Stomach (tissue), 8 donors: ENCODE measurements at regions not wholly inside any gene's neighbourhood (a gene's known extent, or its start where the extent isn't known, plus 50 kb on each side); places are given as distances from the start of the nearest gene placed in this dataset.

Source experiments
- DNase-seq, 2 donors: peaks; one replicate each; pipeline versions ENCODE4 v3.0.0 to v3.0.0-alpha.2; 2013 to 2019
- H3K27ac ChIP-seq, 5 donors: fragments of 200-600 bp in 4 of 5; sonication (generic) in 4 of 5; one replicate each; pipeline ENCODE4 v1.5.1; 2013 to 2019; ENCODE audit warnings: mild to moderate bottlenecking in 1 of 5, moderate library complexity in 1 of 5
- H3K27me3 ChIP-seq, 3 donors: fragments of 200-600 bp; sonication (generic); one replicate each; pipeline ENCODE4 v1.5.1; 2017 to 2019; ENCODE audit warnings: mixed run types in 1 of 3
- H3K36me3 ChIP-seq, 4 donors: fragments of 200-600 bp; sonication (generic); 1 replicate in 3 of 4; 2 replicates in 1 of 4; pipeline ENCODE4 v1.5.1; 2016 to 2019
- H3K4me1 ChIP-seq, 4 donors: fragments of 200-600 bp; sonication (generic); one replicate each; pipeline ENCODE4 v1.5.1; 2016 to 2019
- H3K4me3 ChIP-seq, 4 donors: fragments of 200-600 bp; sonication (generic) in 3 of 4; one replicate each; pipeline ENCODE4 v1.5.1; 2016 to 2019; ENCODE audit warnings: mild to moderate bottlenecking in 1 of 4
- H3K9me3 ChIP-seq, 4 donors: fragments of 200-600 bp; sonication (generic); one replicate each; pipeline ENCODE4 v1.5.1; 2016 to 2019
- EP300 ChIP-seq: sonication (generic); formaldehyde crosslinking; IDR thresholded peaks from one replicate; pipeline ENCODE4 v1.6.1; 2017; ENCODE audit warnings: antibody characterized with exemption
- POLR2A ChIP-seq, 4 donors: fragments of 450-650 bp; IDR thresholded peaks; one replicate each; pipeline ENCODE4 v1.6.1; 2016; ENCODE audit warnings: antibody characterized with exemption in 4 of 4, control low read depth in 2 of 4, mild to moderate bottlenecking in 1 of 4, moderate library complexity in 1 of 4
- POLR2AphosphoS5 ChIP-seq, 3 donors: sonication (generic); formaldehyde crosslinking; IDR thresholded peaks; one replicate each; pipeline ENCODE4 v1.6.1; 2016; ENCODE audit warnings: antibody characterized with exemption in 3 of 3
- WGBS, 5 donors: extraction: QIAGEN DNeasy Blood & Tissue Kit in 3 of 5; methylation state at CpG; one replicate each; pipeline versions ENCODE4 v1.1.5 to v1.1.7; 2013 to 2018; 5-methylcytosine and 5-hydroxymethylcytosine counted together
- intact Hi-C: fragments of 100-400 bp; cut with DNase I; formaldehyde crosslinking; loops from one replicate; pipeline ENCODE4 v1.15.1; 2023; ENCODE audit warnings: low total_unique reads
- TF ChIP-seq, protein P1 (sequence below), 7 experiments: fragments of 450-650 bp in 4 of 7; fragments of 200-600 bp in 3 of 7; sonication (generic) in 3 of 7; IDR thresholded peaks; one replicate each; pipeline ENCODE4 v1.5.1; 2016 to 2019; ENCODE audit warnings: antibody characterized with exemption in 7 of 7, control low read depth in 2 of 7, mild to moderate bottlenecking in 1 of 7
- donor health status: healthy with polysubstance abuse.
- donor health status: Bipolar disorder and iron deficiency.
- donor health status: healthy.

DNA sequence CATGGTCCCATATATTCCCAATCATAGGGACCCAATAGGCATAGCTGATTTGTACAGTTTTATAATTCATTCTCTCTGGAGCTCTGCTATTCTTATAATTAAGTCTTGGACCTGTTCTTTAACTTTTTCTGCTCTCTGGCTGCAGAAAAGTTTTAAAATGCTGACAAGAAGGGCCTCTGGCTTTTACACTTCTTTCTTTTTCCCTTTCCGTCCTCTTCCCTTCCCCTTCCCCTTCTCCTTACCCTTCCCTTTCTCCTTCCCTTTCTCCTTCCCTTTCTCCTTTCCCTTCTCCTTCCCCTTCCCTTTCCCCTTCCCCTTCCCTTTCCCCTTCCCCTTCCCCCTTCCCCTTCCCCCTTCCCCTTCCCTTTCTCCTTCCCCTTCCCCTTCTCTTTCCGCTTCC, 101.3 kb upstream of the TPK1 start:
- H3K36me3 ChIP-seq, result no peaks in the 10 kb centered on the region
- no peak overlapping the region for H3K27ac ChIP-seq
- WGBS, 5 donors, result 38 to 75% (median 52%) methylated on average over 1 to 2 of the region's 2 CpGs
- TF ChIP-seq POLR2A (IDR thresholded peaks at IDR 0.05), result no peak
- no peak for TF ChIP-seq POLR2AphosphoS5 (IDR thresholded peaks at IDR 0.05)
- TF ChIP-seq, protein P1, sequence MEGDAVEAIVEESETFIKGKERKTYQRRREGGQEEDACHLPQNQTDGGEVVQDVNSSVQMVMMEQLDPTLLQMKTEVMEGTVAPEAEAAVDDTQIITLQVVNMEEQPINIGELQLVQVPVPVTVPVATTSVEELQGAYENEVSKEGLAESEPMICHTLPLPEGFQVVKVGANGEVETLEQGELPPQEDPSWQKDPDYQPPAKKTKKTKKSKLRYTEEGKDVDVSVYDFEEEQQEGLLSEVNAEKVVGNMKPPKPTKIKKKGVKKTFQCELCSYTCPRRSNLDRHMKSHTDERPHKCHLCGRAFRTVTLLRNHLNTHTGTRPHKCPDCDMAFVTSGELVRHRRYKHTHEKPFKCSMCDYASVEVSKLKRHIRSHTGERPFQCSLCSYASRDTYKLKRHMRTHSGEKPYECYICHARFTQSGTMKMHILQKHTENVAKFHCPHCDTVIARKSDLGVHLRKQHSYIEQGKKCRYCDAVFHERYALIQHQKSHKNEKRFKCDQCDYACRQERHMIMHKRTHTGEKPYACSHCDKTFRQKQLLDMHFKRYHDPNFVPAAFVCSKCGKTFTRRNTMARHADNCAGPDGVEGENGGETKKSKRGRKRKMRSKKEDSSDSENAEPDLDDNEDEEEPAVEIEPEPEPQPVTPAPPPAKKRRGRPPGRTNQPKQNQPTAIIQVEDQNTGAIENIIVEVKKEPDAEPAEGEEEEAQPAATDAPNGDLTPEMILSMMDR (IDR thresholded peaks at IDR 0.05), result no peak
- TF ChIP-seq EP300, result no peak
- H3K27me3 ChIP-seq, result no peaks in the 10 kb centered on the region
- no peak for DNase-seq
- H3K4me3 ChIP-seq, result no peak overlapping the region
- intact Hi-C loops, result no loop called here
- H3K4me1 ChIP-seq, result no peaks in the 10 kb centered on the region
- peaks cover 0 to 6% (median 0%) of the 10 kb centered on the region in 4 donors for H3K9me3 ChIP-seq

DNA sequence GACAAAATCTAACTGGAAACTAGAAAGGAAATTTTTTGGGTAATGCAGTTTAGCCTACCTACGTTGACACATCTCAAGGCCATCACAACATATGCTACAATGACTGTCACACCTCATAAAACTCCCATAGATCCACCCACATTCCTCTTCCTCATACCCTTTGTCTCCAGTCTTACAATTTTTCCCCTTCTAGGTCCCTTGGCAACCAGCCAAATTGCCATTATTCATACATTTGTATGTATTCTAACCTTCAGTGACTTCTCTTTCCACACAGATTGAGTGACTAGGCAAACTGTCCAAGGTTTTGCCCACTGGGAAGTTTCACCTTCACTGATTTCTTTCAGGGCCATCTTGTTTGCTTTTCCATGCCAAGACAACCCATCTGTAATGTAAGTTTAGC, 100.5 kb upstream of the TPK1 start:
- WGBS, 5 donors, result 52 to 73% (median 63%) methylated on average over 1 of the region's 1 CpG
- H3K4me3 ChIP-seq, result no peak overlapping the region
- intact Hi-C loops, result no loop called here
- DNase-seq, result no peak
- peaks cover 0 to 6% (median 0%) of the 10 kb centered on the region in 4 donors for H3K9me3 ChIP-seq
- H3K27me3 ChIP-seq, result no peaks in the 10 kb centered on the region
- H3K4me1 ChIP-seq, result no peaks in the 10 kb centered on the region
- H3K36me3 ChIP-seq, result no peaks in the 10 kb centered on the region
- TF ChIP-seq, protein P1 (IDR thresholded peaks at IDR 0.05), result no peak
- TF ChIP-seq POLR2A (IDR thresholded peaks at IDR 0.05) (no peak), POLR2AphosphoS5 (IDR thresholded peaks at IDR 0.05) (no peak), EP300 (no peak)
- no peak overlapping the region for H3K27ac ChIP-seq

DNA sequence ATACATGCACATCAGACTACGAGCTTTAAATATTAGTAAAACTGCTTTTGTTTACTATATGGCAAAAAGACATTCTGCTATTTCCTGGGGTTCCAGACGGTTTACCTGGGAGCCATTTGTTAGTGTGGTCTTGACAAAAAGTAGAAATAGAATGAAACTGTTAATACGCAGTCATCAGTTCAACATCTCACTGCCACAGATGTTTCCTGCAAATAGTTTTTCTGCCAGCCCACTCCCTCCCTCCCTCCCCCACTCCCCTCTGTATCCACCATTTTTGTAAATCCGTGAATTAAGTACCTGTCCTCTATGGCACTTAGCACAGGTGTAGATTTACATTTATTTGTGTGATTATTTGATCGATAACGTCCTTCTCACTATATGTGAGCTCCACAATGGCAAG, 74.6 kb upstream of the TPK1 start:
- Histone ChIP-seq H3K9me3 (no peaks in the 10 kb centered on the region), H3K4me1 (no peaks in the 10 kb centered on the region), H3K27ac (no peak overlapping the region), H3K36me3 (no peaks in the 10 kb centered on the region), H3K4me3 (no peak overlapping the region), H3K27me3 (no peaks in the 10 kb centered on the region)
- DNase-seq, result no peak
- TF ChIP-seq POLR2A (IDR thresholded peaks at IDR 0.05), result no peak
- TF ChIP-seq POLR2AphosphoS5 (IDR thresholded peaks at IDR 0.05), result no peak
- TF ChIP-seq, protein P1 (IDR thresholded peaks at IDR 0.05), result no peak
- no peak for TF ChIP-seq EP300
- intact Hi-C loops, result no loop called here
- 51 to 67% (median 60%) methylated on average over 6 of the region's 6 CpGs for WGBS, 5 donors

GRCh38 chr7:144908943-144909556, 73.2 kb upstream of the TPK1 start:
- no peak overlapping the region for H3K27ac ChIP-seq
- H3K36me3 ChIP-seq, result no peaks in the 10 kb centered on the region
- TF ChIP-seq EP300 (no peak), POLR2A (IDR thresholded peaks at IDR 0.05) (no peak), POLR2AphosphoS5 (IDR thresholded peaks at IDR 0.05) (no peak)
- TF ChIP-seq, protein P1 (IDR thresholded peaks at IDR 0.05), result no peak
- DNase-seq, result peak in 1 of 2 donors; percentile 16
- H3K4me3 ChIP-seq, result no peak overlapping the region
- no peaks in the 10 kb centered on the region for H3K9me3 ChIP-seq
- intact Hi-C loops, result no loop called here
- no peaks in the 10 kb centered on the region for H3K4me1 ChIP-seq
- 60 to 63% (median 61%) methylated on average over 4 of the region's 4 CpGs for WGBS, 5 donors
- no peaks in the 10 kb centered on the region for H3K27me3 ChIP-seq
